GM12891 (cell line): ENCODE measurements at regions not wholly inside any gene's neighbourhood (a gene's known extent, or its start where the extent isn't known, plus 50 kb on each side); places are given as distances from the start of the nearest gene placed in this dataset.
"Not testable (repeated sequence)": the region's sequence is repeated elsewhere in the genome, so short reads cannot be mapped to it uniquely, and the experiment has no call there.

Experiments
- DNase-seq: peaks from one replicate; pipeline ENCODE4 v3.0.0; 2011; ENCODE audit warnings: low spot score; ENCODE audit not compliant: insufficient read length
- FAIRE-seq: peaks from 2 replicates; lab custom pipeline; 2011; peaks lifted over from hg19 to GRCh38; lab: Jason Lieb, UNC
- PAX5 ChIP-seq: IDR thresholded peaks from 2 replicates; pipeline ENCODE4 v1.6.1; 2011; ENCODE audit warnings: low read length, moderate library complexity, mild to moderate bottlenecking; ENCODE audit not compliant: insufficient read depth, severe bottlenecking
- POLR2A ChIP-seq: IDR thresholded peaks from 2 replicates; pipeline ENCODE4 v1.6.1; 2011; ENCODE audit warnings: low read depth, low read length, control low read depth
- POLR2AphosphoS5 ChIP-seq: IDR thresholded peaks from 2 replicates; pipeline ENCODE4 v1.6.1; 2011; ENCODE audit warnings: low read depth, low read length, control low read depth
- POU2F2 ChIP-seq: IDR thresholded peaks from 2 replicates; pipeline ENCODE4 v1.6.1; 2011; ENCODE audit warnings: low read depth, mild to moderate bottlenecking, control low read depth, low read length, moderate library complexity
- SPI1 ChIP-seq: IDR thresholded peaks from 2 replicates; pipeline ENCODE4 v1.6.1; 2011; ENCODE audit warnings: low read depth, low read length, control low read depth
- TAF1 ChIP-seq: IDR thresholded peaks from 2 replicates; pipeline ENCODE4 v1.6.1; 2011; ENCODE audit warnings: low read depth, low read length, control low read depth

GRCh38 chr1:8232036-8232757 lies 85.7 kb upstream of the SLC45A1 start:
- TF ChIP-seq POLR2AphosphoS5 = no peak
- no peak for TF ChIP-seq POLR2A
- no peak for TF ChIP-seq PAX5
- TF ChIP-seq SPI1 = no peak
- TF ChIP-seq TAF1 = no peak
- TF ChIP-seq POU2F2 = no peak
- FAIRE-seq (no peak), DNase-seq (no peak)

GRCh38 chr1:8230292-8230621 lies 87.7 kb upstream of the SLC45A1 start:
- TF ChIP-seq POLR2A (no peak), POU2F2 (no peak), TAF1 (no peak), SPI1 (no peak), PAX5 (no peak), POLR2AphosphoS5 (no peak)
- no peak for FAIRE-seq

GRCh38 chr1:8228253-8228652 lies 89.7 kb upstream of the SLC45A1 start:
- DNase-seq (no peak), FAIRE-seq (no peak)
- TF ChIP-seq POU2F2 = no peak
- TF ChIP-seq TAF1 = no peak
- TF ChIP-seq SPI1 = no peak
- TF ChIP-seq POLR2AphosphoS5 = no peak
- TF ChIP-seq PAX5 = no peak
- no peak for TF ChIP-seq POLR2A

More at GRCh38 chr1:8230292-8230621, 87.7 kb upstream of the SLC45A1 start:
- no peak for DNase-seq

- FAIRE-seq, DNase-seq: not testable (repeated sequence)
Observed at GRCh38 chr1:8227674-8228073, 90.2 kb upstream of the SLC45A1 start.

- TF ChIP-seq POLR2A = no peak
- TF ChIP-seq POLR2AphosphoS5 = no peak
- TF ChIP-seq SPI1 = no peak
- no peak for TF ChIP-seq TAF1
- no peak for TF ChIP-seq POU2F2
- no peak for TF ChIP-seq PAX5
- FAIRE-seq (no peak), DNase-seq (no peak)
Observed at GRCh38 chr1:8226747-8227146, 91.2 kb upstream of the SLC45A1 start.

- DNase-seq, FAIRE-seq: not testable (repeated sequence)
Observed at GRCh38 chr1:8226024-8226423, 91.9 kb upstream of the SLC45A1 start.

- DNase-seq (no peak), FAIRE-seq (no peak)
- TF ChIP-seq POU2F2 = no peak
- TF ChIP-seq POLR2A = no peak
- TF ChIP-seq TAF1 = no peak
- no peak for TF ChIP-seq SPI1
- no peak for TF ChIP-seq POLR2AphosphoS5
- no peak for TF ChIP-seq PAX5
Observed at GRCh38 chr1:8223526-8223925, 94.4 kb upstream of the SLC45A1 start.

- FAIRE-seq (no peak), DNase-seq (no peak)
- TF ChIP-seq POLR2AphosphoS5 (no peak), TAF1 (no peak), POU2F2 (no peak), PAX5 (no peak), POLR2A (no peak)
Observed at GRCh38 chr1:8222789-8223188, 95.1 kb upstream of the SLC45A1 start.

- TF ChIP-seq PAX5 (no peak), TAF1 (no peak), POU2F2 (no peak), POLR2AphosphoS5 (no peak), SPI1 (no peak), POLR2A (no peak)
- no peak for FAIRE-seq
- no peak for DNase-seq
Observed at GRCh38 chr1:8219530-8219929, 98.4 kb upstream of the SLC45A1 start.

- no peak for FAIRE-seq
- DNase-seq = no peak
- TF ChIP-seq TAF1 = no peak
- no peak for TF ChIP-seq POU2F2
- no peak for TF ChIP-seq POLR2AphosphoS5
- TF ChIP-seq POLR2A = no peak
- TF ChIP-seq SPI1 = no peak
- no peak for TF ChIP-seq PAX5
Observed at GRCh38 chr1:8218351-8219092, 99.4 kb upstream of the SLC45A1 start.

GRCh38 chr1:8217809-8218208 lies 100.1 kb upstream of the SLC45A1 start:
- TF ChIP-seq POLR2AphosphoS5 = no peak
- TF ChIP-seq SPI1 = no peak
- no peak for TF ChIP-seq PAX5
- FAIRE-seq = no peak

More at GRCh38 chr1:8217809-8218208, 100.1 kb upstream of the SLC45A1 start:
- DNase-seq = no peak
